Loucy (cell line): ENCODE measurements at regions not wholly inside any gene's neighbourhood (a gene's known extent, or its start where the extent isn't known, plus 50 kb on each side); places are given as distances from the start of the nearest gene placed in this dataset.

ENCODE experiments used
- H2AFZ ChIP-seq: fragments of 200-600 bp; sonication (generic); 2 replicates; pipeline ENCODE4 v1.6.0; 2016; ENCODE audit warnings: antibody characterized with exemption, mild to moderate bottlenecking, low read length, moderate library complexity
- H3F3A ChIP-seq: fragments of 200-600 bp; 2 replicates; pipeline ENCODE4 v1.6.0; 2016; ENCODE audit warnings: antibody characterized with exemption, low read depth, mild to moderate bottlenecking
- H3K27me3 ChIP-seq: fragments of 200-600 bp; sonication (generic); 2 replicates; pipeline ENCODE4 v1.6.1; 2014; ENCODE audit warnings: low read length, mild to moderate bottlenecking; ENCODE audit not compliant: insufficient read depth, poor library complexity, severe bottlenecking
- H3K36me3 ChIP-seq: fragments of 200-600 bp; sonication (generic); 2 replicates; pipeline ENCODE4 v1.6.1; 2016; ENCODE audit warnings: low read length; ENCODE audit not compliant: insufficient read depth
- H3K4me1 ChIP-seq: fragments of 200-600 bp; sonication (generic); 2 replicates; pipeline ENCODE4 v1.5.1; 2014; ENCODE audit warnings: low read length, mild to moderate bottlenecking; ENCODE audit not compliant: insufficient read depth, poor library complexity, severe bottlenecking
- H3K4me2 ChIP-seq: fragments of 200-600 bp; sonication (generic); 2 replicates; pipeline ENCODE4 v1.6.0; 2014; ENCODE audit warnings: antibody characterized with exemption, low read length, low read depth, mild to moderate bottlenecking; ENCODE audit not compliant: poor library complexity, severe bottlenecking
- H3K4me3 ChIP-seq: fragments of 200-600 bp; sonication (generic); 2 replicates; pipeline ENCODE4 v1.5.1; 2014; ENCODE audit warnings: low read length, mild to moderate bottlenecking, mixed read lengths; ENCODE audit not compliant: poor library complexity, severe bottlenecking
- H3K79me2 ChIP-seq: fragments of 200-600 bp; sonication (generic); 2 replicates; pipeline ENCODE4 v1.6.1; 2014; ENCODE audit warnings: low read length; ENCODE audit not compliant: insufficient read depth
- H3K9ac ChIP-seq: fragments of 200-600 bp; sonication (generic); 2 replicates; pipeline ENCODE4 v1.6.0; 2014; ENCODE audit warnings: mild to moderate bottlenecking, low read depth, low read length, moderate library complexity; ENCODE audit not compliant: poor library complexity, severe bottlenecking
- H3K9me2 ChIP-seq: fragments of 200-600 bp; sonication (generic); replicated peaks from 2 replicates; pipeline ENCODE4 v1.6.1; 2016; ENCODE audit warnings: low read depth, low read length, mixed read lengths
- H3K9me3 ChIP-seq: fragments of 200-600 bp; sonication (generic); 2 replicates; pipeline ENCODE4 v1.6.1; 2014; ENCODE audit warnings: mild to moderate bottlenecking, antibody characterized with exemption, low read length, low read depth; ENCODE audit not compliant: insufficient read depth
- H4K20me1 ChIP-seq: fragments of 200-600 bp; sonication (generic); 2 replicates; pipeline ENCODE4 v1.6.0; 2014; ENCODE audit warnings: antibody characterized with exemption, low read length, mild to moderate bottlenecking; ENCODE audit not compliant: insufficient read depth, poor library complexity, severe bottlenecking
- EZH2phosphoT487 ChIP-seq: fragments of 200-600 bp; IDR thresholded peaks from 2 replicates; pipeline ENCODE4 v1.6.1; 2018; ENCODE audit warnings: antibody characterized with exemption, mild to moderate bottlenecking, moderate library complexity, borderline replicate concordance
- TF ChIP-seq, protein P1 (sequence below): fragments of 200-600 bp; sonication (generic); conservative IDR thresholded peaks from 2 replicates; pipeline ENCODE4 v1.5.1; 2014; ENCODE audit warnings: mild to moderate bottlenecking, antibody characterized with exemption, low read length

DNA sequence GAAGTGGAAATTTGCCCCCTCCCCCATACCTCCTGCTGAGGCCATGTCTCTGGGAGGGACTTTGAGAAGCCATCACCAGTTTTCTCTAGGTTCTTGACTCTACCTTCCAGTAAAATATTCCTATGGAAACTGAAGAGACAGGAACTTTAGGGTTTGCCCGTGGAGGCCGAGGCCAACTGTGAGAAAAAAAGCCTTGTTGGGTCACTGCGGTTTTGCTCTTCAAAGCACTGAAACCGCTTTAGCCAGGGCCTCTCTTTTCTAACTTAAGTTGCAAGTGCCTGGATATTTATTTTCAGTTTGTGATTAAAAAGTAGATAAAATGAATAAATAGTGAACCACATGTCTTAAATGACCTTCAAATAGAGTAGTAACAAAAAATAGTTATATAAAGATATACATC, 159.7 kb upstream of the TSC22D1 start:
- H3K4me3 ChIP-seq: no peak overlapping the region
- no peak overlapping the region for H2AFZ ChIP-seq
- H3K27me3 ChIP-seq: no peaks in the 10 kb centered on the region
- no peaks in the 10 kb centered on the region for H3K36me3 ChIP-seq
- no peaks in the 10 kb centered on the region for H3K9me3 ChIP-seq
- H3K9me2 ChIP-seq: no peaks in the 10 kb centered on the region
- H3K4me1 ChIP-seq: no peaks in the 10 kb centered on the region
- no peaks in the 10 kb centered on the region for H4K20me1 ChIP-seq
- no peak overlapping the region for H3K4me2 ChIP-seq
- no peak overlapping the region for H3K9ac ChIP-seq
- H3F3A ChIP-seq: no peaks in the 10 kb centered on the region
- no peak for TF ChIP-seq EZH2phosphoT487
- TF ChIP-seq, protein P1, sequence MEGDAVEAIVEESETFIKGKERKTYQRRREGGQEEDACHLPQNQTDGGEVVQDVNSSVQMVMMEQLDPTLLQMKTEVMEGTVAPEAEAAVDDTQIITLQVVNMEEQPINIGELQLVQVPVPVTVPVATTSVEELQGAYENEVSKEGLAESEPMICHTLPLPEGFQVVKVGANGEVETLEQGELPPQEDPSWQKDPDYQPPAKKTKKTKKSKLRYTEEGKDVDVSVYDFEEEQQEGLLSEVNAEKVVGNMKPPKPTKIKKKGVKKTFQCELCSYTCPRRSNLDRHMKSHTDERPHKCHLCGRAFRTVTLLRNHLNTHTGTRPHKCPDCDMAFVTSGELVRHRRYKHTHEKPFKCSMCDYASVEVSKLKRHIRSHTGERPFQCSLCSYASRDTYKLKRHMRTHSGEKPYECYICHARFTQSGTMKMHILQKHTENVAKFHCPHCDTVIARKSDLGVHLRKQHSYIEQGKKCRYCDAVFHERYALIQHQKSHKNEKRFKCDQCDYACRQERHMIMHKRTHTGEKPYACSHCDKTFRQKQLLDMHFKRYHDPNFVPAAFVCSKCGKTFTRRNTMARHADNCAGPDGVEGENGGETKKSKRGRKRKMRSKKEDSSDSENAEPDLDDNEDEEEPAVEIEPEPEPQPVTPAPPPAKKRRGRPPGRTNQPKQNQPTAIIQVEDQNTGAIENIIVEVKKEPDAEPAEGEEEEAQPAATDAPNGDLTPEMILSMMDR: no peak
- no peaks in the 10 kb centered on the region for H3K79me2 ChIP-seq

DNA sequence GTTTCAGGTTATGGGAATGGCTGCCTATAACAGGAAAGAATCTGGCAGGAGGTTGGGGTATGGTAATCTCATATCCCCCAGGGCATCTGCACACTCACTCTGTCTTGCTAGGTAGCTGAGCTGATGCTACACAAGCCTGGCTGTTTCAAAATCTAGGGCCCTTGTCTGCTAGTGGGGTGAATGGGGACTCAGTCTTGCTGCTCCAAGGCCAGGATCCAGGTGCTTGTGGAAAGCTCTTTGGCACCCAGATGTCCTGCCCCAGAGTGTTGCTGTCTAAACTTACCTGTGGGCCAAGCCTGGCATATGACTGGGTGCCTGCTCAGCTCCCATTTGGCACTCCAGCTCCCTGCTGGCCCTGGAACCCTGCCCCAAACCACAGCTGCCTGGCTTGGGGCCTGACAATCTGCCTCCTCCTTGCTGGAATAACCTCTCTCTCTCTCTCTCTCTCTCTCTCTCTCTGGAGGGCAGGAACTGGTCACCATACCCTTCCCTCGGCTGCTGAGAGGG, 158.1 kb upstream of the TSC22D1 start:
- H3K4me2 ChIP-seq: no peak overlapping the region
- no peaks in the 10 kb centered on the region for H3F3A ChIP-seq

DNA sequence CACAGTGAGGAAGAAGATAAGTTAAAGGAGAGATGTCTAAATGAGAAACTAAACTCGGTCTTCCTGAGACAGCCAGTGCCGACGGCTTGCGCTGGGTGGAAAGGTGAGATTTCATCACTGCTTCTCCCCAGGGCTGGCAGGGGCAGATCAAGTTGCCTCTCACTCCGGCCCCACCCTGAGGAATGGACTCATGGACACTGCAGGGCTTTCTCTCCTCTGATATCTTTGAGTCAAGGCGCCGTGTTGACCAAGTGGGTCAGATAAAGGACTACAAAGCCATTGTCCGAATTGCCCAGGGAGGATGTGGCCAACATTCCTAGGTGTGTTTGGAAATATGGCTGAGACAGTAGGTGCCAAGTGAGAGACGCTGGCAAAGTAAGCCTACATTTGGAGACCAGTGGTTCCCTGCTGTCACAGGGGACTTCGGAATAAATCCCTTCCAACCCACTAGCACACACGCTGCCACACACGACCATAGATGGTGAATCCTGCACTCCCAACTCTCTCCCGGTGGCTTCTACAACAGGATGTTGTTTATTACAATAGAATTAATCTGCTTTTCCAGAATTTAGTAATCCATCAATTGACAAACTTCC, 156.5 kb upstream of the TSC22D1 start:
- H3F3A ChIP-seq: no peaks in the 10 kb centered on the region
- H3K9me3 ChIP-seq: no peaks in the 10 kb centered on the region
- H3K27me3 ChIP-seq: no peaks in the 10 kb centered on the region
- no peak overlapping the region for H3K4me2 ChIP-seq
- H3K4me1 ChIP-seq: no peaks in the 10 kb centered on the region
- TF ChIP-seq, protein P1: no peak
- TF ChIP-seq EZH2phosphoT487: no peak
- no peak overlapping the region for H3K9ac ChIP-seq
- no peaks in the 10 kb centered on the region for H3K9me2 ChIP-seq
- no peak overlapping the region for H3K4me3 ChIP-seq
- H3K36me3 ChIP-seq: no peaks in the 10 kb centered on the region
- no peaks in the 10 kb centered on the region for H3K79me2 ChIP-seq
- no peaks in the 10 kb centered on the region for H4K20me1 ChIP-seq
- no peak overlapping the region for H2AFZ ChIP-seq

More for the DNA sequence above, 158.1 kb upstream of the TSC22D1 start:
- Histone ChIP-seq H3K9me3 (no peaks in the 10 kb centered on the region), H3K27me3 (no peaks in the 10 kb centered on the region), H3K9ac (no peak overlapping the region), H3K4me3 (no peak overlapping the region), H3K4me1 (no peaks in the 10 kb centered on the region), H3K79me2 (no peaks in the 10 kb centered on the region), H2AFZ (no peak overlapping the region), H3K36me3 (no peaks in the 10 kb centered on the region), H3K9me2 (no peaks in the 10 kb centered on the region), H4K20me1 (no peaks in the 10 kb centered on the region)
- TF ChIP-seq EZH2phosphoT487: no peak
- TF ChIP-seq, protein P1: no peak
